Liver (tissue), 8 donors: ENCODE measurements at regions not wholly inside any gene's neighbourhood (a gene's known extent, or its start where the extent isn't known, plus 50 kb on each side); places are given as distances from the start of the nearest gene placed in this dataset.

Experiments used
- DNase-seq: peaks from one replicate; pipeline ENCODE4 v3.0.0-alpha.2; 2017; ENCODE audit warnings: low spot score
- H3K27ac ChIP-seq, 2 donors: one replicate each; pipeline ENCODE4 v1.7.0; 2013; ENCODE audit warnings: inconsistent platforms in 2 of 2, low read length in 2 of 2, control low read depth in 1 of 2, low read depth in 1 of 2, mild to moderate bottlenecking in 1 of 2
- H3K27me3 ChIP-seq, 4 donors: one replicate each; pipeline versions ENCODE4 v1.6.1 to v1.7.0; 2013; ENCODE audit warnings: low read length in 3 of 4, inconsistent platforms in 1 of 4, mild to moderate bottlenecking in 1 of 4, moderate library complexity in 1 of 4; ENCODE audit not compliant: control insufficient read depth in 4 of 4, insufficient read depth in 4 of 4
- H3K36me3 ChIP-seq, 4 donors: one replicate each; pipeline versions ENCODE4 v1.6.1 to v1.7.0; 2013; ENCODE audit warnings: low read length in 3 of 4, mild to moderate bottlenecking in 3 of 4, low read depth in 1 of 4, moderate library complexity in 1 of 4; ENCODE audit not compliant: control insufficient read depth in 4 of 4, insufficient read depth in 3 of 4
- H3K4me1 ChIP-seq, 4 donors: one replicate each; pipeline versions ENCODE4 v1.6.1 to v1.7.0; 2013; ENCODE audit warnings: low read length in 3 of 4, mild to moderate bottlenecking in 3 of 4, moderate library complexity in 1 of 4; ENCODE audit not compliant: control insufficient read depth in 4 of 4, insufficient read depth in 4 of 4
- H3K4me3 ChIP-seq, 3 donors: one replicate each; pipeline versions ENCODE4 v1.6.1 to v1.7.0; 2013; ENCODE audit warnings: low read length in 3 of 3, control low read depth in 1 of 3, low read depth in 1 of 3, mild to moderate bottlenecking in 1 of 3
- H3K9ac ChIP-seq, 2 donors: one replicate each; pipeline ENCODE4 v1.7.0; 2013; ENCODE audit warnings: low read length in 2 of 2, mild to moderate bottlenecking in 2 of 2, moderate library complexity in 2 of 2, control low read depth in 1 of 2, low read depth in 1 of 2
- H3K9me3 ChIP-seq, 4 donors: one replicate each; pipeline versions ENCODE4 v1.6.1 to v1.7.0; 2013; ENCODE audit warnings: low read length in 3 of 4; ENCODE audit not compliant: control insufficient read depth in 4 of 4
- ATF3 ChIP-seq: IDR thresholded peaks from 2 replicates; pipeline ENCODE4 v1.6.1; 2016; ENCODE audit warnings: antibody characterized with exemption
- EGR1 ChIP-seq, 2 donors: IDR thresholded peaks; 2 replicates each; pipeline ENCODE4 v1.6.1; 2016 to 2018; ENCODE audit warnings: antibody characterized with exemption in 2 of 2, low read depth in 2 of 2
- FOXA1 ChIP-seq: IDR thresholded peaks from 2 replicates; pipeline ENCODE4 v1.6.1; 2016; ENCODE audit warnings: antibody characterized with exemption
- FOXA2 ChIP-seq: IDR thresholded peaks from 2 replicates; pipeline ENCODE4 v1.6.1; 2016; ENCODE audit warnings: antibody characterized with exemption
- GABPA ChIP-seq, 2 donors: IDR thresholded peaks in 1 of 2; conservative IDR thresholded peaks in 1 of 2; 2 replicates each; pipeline ENCODE4 v1.6.1; 2016; ENCODE audit warnings: antibody characterized with exemption in 2 of 2, mild to moderate bottlenecking in 1 of 2, moderate library complexity in 1 of 2
- HNF4A ChIP-seq, 2 donors: conservative IDR thresholded peaks; 2 replicates each; pipeline ENCODE4 v1.6.1; 2016; ENCODE audit warnings: antibody characterized with exemption in 2 of 2, mild to moderate bottlenecking in 2 of 2
- HNF4G ChIP-seq: IDR thresholded peaks from 2 replicates; pipeline ENCODE4 v1.6.1; 2016; ENCODE audit warnings: antibody characterized with exemption
- JUND ChIP-seq, 2 donors: IDR thresholded peaks; 2 replicates each; pipeline ENCODE4 v1.6.1; 2016; ENCODE audit warnings: antibody characterized with exemption in 2 of 2
- MAX ChIP-seq: IDR thresholded peaks from 2 replicates; pipeline ENCODE4 v1.6.1; 2016; ENCODE audit warnings: antibody characterized with exemption
- NR2F2 ChIP-seq: IDR thresholded peaks from 2 replicates; pipeline ENCODE4 v1.6.1; 2016; ENCODE audit warnings: antibody characterized with exemption
- RAD21 ChIP-seq, 2 donors: IDR thresholded peaks; 2 replicates each; pipeline ENCODE4 v1.6.1; 2016; ENCODE audit warnings: antibody characterized with exemption in 2 of 2, mild to moderate bottlenecking in 2 of 2
- RXRA ChIP-seq, 2 donors: IDR thresholded peaks; 2 replicates each; pipeline ENCODE4 v1.6.1; 2017 to 2018; ENCODE audit warnings: antibody characterized with exemption in 2 of 2, mild to moderate bottlenecking in 1 of 2
- SP1 ChIP-seq: IDR thresholded peaks from 2 replicates; pipeline ENCODE4 v1.6.1; 2018; ENCODE audit warnings: antibody characterized with exemption, mild to moderate bottlenecking
- TAF1 ChIP-seq: conservative IDR thresholded peaks from 2 replicates; pipeline ENCODE4 v1.6.1; 2016; ENCODE audit warnings: antibody characterized with exemption, mild to moderate bottlenecking
- YY1 ChIP-seq: IDR thresholded peaks from 2 replicates; pipeline ENCODE4 v1.6.1; 2016; ENCODE audit warnings: antibody characterized with exemption, mild to moderate bottlenecking
- WGBS: extraction: QIAGEN DNeasy Blood & Tissue Kit; methylation state at CpG from one replicate; pipeline ENCODE4 v1.1.7; 2013; 5-methylcytosine and 5-hydroxymethylcytosine counted together
- TF ChIP-seq, protein P1 (sequence below): IDR thresholded peaks from 2 replicates; pipeline ENCODE4 v1.6.1; 2016; ENCODE audit warnings: antibody characterized with exemption, mild to moderate bottlenecking
- TF ChIP-seq, protein P2 (sequence below): fragments of 150-350 bp; IDR thresholded peaks from 2 replicates; pipeline ENCODE4 v1.5.1; 2017; ENCODE audit warnings: improper control_type of control experiment, low read depth, low read length; ENCODE audit not compliant: missing input control
- TF ChIP-seq, protein P3 (sequence below): IDR thresholded peaks from 2 replicates; pipeline ENCODE4 v1.6.1; 2016; ENCODE audit warnings: antibody characterized with exemption
- donor health status: healthy.
- donor health status: healthy.
- donor health status: healthy.
- donor health status: healthy.
- donor health status: healthy.

GRCh38 chr4:156227321-156227720 is 273.7 kb upstream of the CTSO start:
- Histone ChIP-seq H3K27ac (no peak overlapping the region), H3K36me3 (no peaks in the 10 kb centered on the region), H3K4me3 (no peak overlapping the region), H3K27me3 (no peaks in the 10 kb centered on the region), H3K4me1 (no peaks in the 10 kb centered on the region), H3K9ac (no peak overlapping the region), H3K9me3 (no peaks in the 10 kb centered on the region)
- DNase-seq: no peak
- TF ChIP-seq YY1 (no peak), JUND (IDR thresholded peaks at IDR 0.05) (no peak), ATF3 (no peak), HNF4G (no peak), GABPA (IDR thresholded peaks at IDR 0.05 in 1 of 2, conservative IDR thresholded peaks at IDR 0.05 in 1 of 2) (no peak), SP1 (no peak), FOXA1 (no peak), FOXA2 (no peak)
- TF ChIP-seq, protein P1, sequence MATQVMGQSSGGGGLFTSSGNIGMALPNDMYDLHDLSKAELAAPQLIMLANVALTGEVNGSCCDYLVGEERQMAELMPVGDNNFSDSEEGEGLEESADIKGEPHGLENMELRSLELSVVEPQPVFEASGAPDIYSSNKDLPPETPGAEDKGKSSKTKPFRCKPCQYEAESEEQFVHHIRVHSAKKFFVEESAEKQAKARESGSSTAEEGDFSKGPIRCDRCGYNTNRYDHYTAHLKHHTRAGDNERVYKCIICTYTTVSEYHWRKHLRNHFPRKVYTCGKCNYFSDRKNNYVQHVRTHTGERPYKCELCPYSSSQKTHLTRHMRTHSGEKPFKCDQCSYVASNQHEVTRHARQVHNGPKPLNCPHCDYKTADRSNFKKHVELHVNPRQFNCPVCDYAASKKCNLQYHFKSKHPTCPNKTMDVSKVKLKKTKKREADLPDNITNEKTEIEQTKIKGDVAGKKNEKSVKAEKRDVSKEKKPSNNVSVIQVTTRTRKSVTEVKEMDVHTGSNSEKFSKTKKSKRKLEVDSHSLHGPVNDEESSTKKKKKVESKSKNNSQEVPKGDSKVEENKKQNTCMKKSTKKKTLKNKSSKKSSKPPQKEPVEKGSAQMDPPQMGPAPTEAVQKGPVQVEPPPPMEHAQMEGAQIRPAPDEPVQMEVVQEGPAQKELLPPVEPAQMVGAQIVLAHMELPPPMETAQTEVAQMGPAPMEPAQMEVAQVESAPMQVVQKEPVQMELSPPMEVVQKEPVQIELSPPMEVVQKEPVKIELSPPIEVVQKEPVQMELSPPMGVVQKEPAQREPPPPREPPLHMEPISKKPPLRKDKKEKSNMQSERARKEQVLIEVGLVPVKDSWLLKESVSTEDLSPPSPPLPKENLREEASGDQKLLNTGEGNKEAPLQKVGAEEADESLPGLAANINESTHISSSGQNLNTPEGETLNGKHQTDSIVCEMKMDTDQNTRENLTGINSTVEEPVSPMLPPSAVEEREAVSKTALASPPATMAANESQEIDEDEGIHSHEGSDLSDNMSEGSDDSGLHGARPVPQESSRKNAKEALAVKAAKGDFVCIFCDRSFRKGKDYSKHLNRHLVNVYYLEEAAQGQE: no peak
- TF ChIP-seq, protein P2, sequence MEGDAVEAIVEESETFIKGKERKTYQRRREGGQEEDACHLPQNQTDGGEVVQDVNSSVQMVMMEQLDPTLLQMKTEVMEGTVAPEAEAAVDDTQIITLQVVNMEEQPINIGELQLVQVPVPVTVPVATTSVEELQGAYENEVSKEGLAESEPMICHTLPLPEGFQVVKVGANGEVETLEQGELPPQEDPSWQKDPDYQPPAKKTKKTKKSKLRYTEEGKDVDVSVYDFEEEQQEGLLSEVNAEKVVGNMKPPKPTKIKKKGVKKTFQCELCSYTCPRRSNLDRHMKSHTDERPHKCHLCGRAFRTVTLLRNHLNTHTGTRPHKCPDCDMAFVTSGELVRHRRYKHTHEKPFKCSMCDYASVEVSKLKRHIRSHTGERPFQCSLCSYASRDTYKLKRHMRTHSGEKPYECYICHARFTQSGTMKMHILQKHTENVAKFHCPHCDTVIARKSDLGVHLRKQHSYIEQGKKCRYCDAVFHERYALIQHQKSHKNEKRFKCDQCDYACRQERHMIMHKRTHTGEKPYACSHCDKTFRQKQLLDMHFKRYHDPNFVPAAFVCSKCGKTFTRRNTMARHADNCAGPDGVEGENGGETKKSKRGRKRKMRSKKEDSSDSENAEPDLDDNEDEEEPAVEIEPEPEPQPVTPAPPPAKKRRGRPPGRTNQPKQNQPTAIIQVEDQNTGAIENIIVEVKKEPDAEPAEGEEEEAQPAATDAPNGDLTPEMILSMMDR: no peak
- TF ChIP-seq, protein P3, sequence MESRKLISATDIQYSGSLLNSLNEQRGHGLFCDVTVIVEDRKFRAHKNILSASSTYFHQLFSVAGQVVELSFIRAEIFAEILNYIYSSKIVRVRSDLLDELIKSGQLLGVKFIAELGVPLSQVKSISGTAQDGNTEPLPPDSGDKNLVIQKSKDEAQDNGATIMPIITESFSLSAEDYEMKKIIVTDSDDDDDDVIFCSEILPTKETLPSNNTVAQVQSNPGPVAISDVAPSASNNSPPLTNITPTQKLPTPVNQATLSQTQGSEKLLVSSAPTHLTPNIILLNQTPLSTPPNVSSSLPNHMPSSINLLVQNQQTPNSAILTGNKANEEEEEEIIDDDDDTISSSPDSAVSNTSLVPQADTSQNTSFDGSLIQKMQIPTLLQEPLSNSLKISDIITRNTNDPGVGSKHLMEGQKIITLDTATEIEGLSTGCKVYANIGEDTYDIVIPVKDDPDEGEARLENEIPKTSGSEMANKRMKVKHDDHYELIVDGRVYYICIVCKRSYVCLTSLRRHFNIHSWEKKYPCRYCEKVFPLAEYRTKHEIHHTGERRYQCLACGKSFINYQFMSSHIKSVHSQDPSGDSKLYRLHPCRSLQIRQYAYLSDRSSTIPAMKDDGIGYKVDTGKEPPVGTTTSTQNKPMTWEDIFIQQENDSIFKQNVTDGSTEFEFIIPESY: no peak

DNA sequence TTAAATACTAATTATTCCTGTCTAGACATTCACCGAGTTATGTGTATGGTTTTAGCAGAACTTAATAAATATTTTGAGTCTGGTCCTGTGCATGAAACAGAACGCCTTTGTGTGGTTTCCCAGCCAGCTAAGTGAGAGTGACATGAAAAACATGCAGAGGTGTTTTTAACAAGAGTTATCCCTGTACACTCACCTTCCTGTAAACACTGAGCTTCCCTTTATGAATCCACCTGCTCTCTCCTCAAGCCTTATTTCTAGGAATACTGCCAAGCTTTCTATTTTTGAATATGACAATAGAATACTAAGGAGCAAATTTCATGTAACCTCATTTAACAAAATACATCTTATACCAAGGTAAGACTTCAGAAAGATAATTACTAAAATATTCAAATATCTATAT is 270.3 kb upstream of the CTSO start:
- Histone ChIP-seq H3K27ac (no peak overlapping the region), H3K36me3 (no peaks in the 10 kb centered on the region), H3K4me1 (no peaks in the 10 kb centered on the region), H3K9me3 (no peaks in the 10 kb centered on the region), H3K9ac (no peak overlapping the region), H3K27me3 (no peaks in the 10 kb centered on the region), H3K4me3 (no peak overlapping the region)
- no peak for DNase-seq
- WGBS: 77% methylated on average over 2 of the region's 2 CpGs
- TF ChIP-seq HNF4G (no peak), SP1 (no peak), EGR1 (IDR thresholded peaks at IDR 0.05; ENCODE audit: low read depth in 2 of 2) (no peak), MAX (no peak), NR2F2 (no peak), HNF4A (conservative IDR thresholded peaks at IDR 0.05) (no peak), GABPA (IDR thresholded peaks at IDR 0.05 in 1 of 2, conservative IDR thresholded peaks at IDR 0.05 in 1 of 2) (no peak), TAF1 (no peak), RAD21 (IDR thresholded peaks at IDR 0.05) (no peak), JUND (IDR thresholded peaks at IDR 0.05) (no peak), FOXA1 (no peak), YY1 (no peak), FOXA2 (no peak), RXRA (IDR thresholded peaks at IDR 0.05) (no peak), ATF3 (no peak)
- TF ChIP-seq, protein P2: no peak
- TF ChIP-seq, protein P1: no peak
